Left colon (tissue), 2 donors: ENCODE measurements at regions not wholly inside any gene's neighbourhood (a gene's known extent, or its start where the extent isn't known, plus 50 kb on each side); places are given as distances from the start of the nearest gene placed in this dataset.
"Not testable (repeated sequence)": the region's sequence is repeated elsewhere in the genome, so short reads cannot be mapped to it uniquely, and the experiment has no call there.

Source experiments
- ATAC-seq: fragments of 200-7000 bp; cut with Tn5 transposase; one replicate; pipeline ENCODE4 v1.9.1; 2020; ENCODE audit warnings: mild to moderate bottlenecking, moderate library complexity
- DNase-seq, 2 donors: peaks; one replicate each; pipeline ENCODE4 v3.0.0-alpha.2; 2020
- intact Hi-C, 2 donors: fragments of 100-400 bp; cut with DNase I in 1 of 2; cut with micrococcal nuclease in 1 of 2; formaldehyde crosslinking; loops; one replicate each; pipeline versions ENCODE4 v1.11.2 to v1.14.0; 2022; cut with DNase I, micrococcal nuclease
- donor health status: DM: no; HTN: no; CAD: no.
- donor health status: DM: yes; HTN: yes; CAD: no.

DNA sequence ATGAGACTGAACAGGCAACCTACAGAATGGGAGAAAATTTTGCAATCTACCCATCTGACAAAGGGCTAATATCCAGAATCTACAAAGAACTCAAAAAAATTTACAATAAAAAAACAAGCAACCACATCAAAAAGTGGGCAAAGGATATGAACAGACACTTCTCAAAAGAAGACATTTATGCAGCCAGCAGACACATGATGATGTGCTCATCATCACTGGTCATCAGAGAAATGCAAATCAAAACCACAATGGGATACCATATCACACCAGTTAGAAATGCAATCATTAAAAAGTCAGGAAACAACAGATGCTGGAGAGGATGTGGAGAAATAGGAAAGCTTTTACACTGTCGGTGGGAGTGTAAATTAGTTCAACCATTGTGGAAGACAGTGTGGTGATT, 51.7 kb upstream of the PAXBP1 start:
- intact Hi-C loops, ATAC-seq: not testable (repeated sequence)

DNA sequence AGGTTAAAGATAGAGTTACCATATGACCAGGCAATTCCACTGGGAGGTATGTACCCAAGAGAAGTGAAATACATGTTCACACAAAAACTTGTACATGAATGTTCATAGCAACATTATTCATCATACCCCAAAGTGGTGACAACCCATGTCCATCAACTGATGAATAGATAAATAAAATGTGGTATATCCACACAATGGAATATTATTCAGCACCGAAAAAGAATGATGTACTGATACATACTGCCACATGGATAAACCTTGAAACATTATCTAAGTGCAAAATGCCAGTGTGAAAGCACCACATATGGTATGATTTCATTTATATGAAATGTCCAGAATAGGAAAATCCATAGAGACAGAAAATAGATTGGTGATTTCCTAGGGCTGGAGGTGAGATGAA, 53.4 kb upstream of the PAXBP1 start:
- ATAC-seq (no peak), DNase-seq (no peak)
- intact Hi-C loops: no loop called here

More for the DNA sequence above, 51.7 kb upstream of the PAXBP1 start:
- DNase-seq: not testable (repeated sequence)

DNA sequence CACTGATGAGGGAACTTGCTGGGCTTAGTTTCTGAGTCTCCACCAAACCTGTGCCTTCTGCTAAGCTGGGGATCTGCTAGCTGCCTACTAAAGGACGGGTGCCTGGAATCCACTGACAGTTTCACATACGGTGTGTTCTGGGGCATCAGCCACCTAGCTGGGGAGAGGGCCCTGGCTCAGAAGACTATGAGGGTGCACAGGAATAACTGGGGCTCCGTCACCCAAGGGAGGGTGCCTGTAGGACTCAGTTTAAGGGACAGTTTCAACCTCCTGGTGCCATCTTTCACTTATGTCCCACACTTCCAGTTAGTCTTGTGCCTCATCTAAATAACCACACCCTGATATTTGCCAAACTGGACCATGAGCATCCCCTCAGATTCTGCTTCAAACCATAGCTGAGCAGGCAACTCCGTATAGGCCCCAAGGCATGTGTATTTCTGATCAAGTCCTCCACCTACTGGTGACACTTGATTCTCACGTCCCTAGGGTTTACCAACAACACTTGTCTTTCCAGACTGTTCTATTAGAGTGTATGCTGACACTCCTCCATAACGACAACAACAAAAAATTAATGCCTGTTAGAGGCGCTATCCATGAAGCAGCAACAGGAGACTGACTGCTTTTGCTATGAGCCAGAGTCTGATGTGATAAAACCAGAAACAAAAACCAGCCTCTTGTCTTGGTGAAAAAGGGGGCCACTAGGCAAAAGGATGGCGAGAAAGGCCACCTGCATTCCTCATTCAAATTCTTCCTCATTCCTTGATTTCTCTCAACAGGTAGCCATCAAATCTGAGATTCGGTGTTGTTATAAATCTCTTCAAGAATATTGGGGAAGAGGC, 55.0 kb upstream of the PAXBP1 start:
- ATAC-seq (peak; percentile 100), DNase-seq (peak; percentile 26 to 41)
- intact Hi-C loops: no loop called here

DNA sequence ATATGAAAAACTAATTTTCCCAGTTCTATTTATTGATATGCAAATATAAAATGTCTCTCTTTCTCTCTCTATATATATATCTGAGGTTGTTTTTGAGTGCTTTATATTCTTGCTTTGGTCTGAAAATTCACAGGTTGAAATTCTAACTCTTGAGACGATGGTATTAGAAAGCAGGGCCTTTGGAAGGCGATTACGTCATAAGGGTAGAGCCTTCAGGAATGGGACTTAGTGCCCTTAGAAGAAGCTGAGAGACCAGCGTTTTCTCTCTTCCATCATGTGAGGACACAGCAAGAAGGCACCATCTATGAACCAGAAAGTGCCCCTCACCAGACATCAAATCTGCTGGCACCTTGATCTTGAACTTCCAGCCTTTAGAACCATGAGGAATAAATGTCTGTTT, 57.4 kb upstream of the PAXBP1 start:
- no peak for DNase-seq
- intact Hi-C loops: no loop called here

DNA sequence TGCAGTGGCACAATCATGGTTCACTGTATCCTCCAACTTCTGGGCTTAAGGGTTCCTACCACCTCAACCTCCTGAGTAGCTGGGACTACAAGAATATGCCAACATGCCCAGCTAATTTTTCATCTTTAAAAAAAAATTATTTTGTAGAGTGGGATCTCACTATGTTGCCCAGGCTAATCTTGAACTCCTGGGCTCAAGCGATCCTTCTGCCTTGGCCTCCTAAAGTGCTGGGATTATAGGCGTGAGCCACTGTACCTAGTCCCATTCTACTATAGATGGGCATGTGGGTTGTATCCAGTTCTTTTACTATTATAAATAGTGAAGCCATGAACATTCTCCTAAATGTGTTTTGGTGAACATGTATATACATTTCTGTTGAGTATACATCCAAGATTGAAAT, 57.9 kb upstream of the PAXBP1 start:
- intact Hi-C loops: no loop called here
- no peak for ATAC-seq
- no peak for DNase-seq

More for the DNA sequence above, 57.4 kb upstream of the PAXBP1 start:
- ATAC-seq: no peak

DNA sequence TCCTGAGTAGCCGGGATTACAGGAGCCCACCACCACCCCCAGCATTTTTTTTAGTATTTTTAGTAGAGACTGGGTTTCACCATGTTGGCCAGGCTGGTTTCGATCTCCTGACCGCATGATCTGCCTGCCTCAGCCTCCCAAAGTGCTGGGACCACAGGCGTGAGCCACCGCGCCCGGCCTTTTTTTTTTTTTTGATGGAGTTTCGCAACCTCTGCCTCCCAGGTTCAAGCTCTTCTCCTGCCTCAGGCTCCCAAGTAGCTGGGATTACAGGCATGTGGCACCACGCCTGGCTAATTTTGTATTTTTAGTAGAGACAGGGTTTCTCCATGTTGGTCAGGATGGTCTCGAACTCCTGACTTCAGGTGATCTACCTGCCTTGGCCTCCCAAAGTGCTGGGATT, 60.2 kb upstream of the PAXBP1 start:
- not testable (repeated sequence) for ATAC-seq, DNase-seq
- intact Hi-C loops: loop anchor here in 1 of 2 donors (10.0 kb wide), 1 partner anchor 363 kb away; no protein-coding TSS in a partner anchor

DNA sequence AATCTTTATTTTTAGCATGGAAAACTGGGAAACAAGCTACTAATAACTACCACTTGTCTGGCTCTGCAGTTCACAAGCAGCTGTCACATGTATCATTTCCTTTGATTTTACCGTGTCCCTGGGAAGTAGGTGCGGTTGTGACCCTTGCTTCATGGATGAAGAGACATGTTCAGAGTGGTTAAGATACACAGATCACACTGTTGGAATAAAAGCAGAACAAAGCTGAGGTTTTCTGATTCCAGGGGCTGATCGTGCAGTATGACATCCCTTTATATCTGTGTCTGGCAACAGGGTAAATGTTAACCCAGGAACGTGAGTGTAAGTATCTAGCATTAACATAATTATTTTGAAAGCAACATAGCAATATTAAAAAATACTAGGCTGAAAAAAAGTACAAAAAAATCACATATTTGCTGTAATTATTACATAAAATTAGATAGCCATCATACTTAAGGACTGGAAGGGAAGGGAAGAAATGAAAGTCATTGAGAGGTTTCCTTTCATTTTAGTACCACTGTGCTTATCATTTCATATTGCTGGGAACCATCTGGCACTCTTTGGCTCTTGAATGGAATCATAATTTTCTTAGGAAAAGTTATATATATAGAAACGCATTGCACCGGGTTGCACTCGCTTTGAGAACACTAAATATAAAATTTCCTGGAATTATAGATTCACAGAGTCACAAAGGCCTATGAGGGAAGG, 62.8 kb upstream of the PAXBP1 start:
- intact Hi-C loops: loop anchor here in 1 of 2 donors (10.0 kb wide), 1 partner anchor 360 kb away; no protein-coding TSS in a partner anchor
- no peak for DNase-seq
- no peak for ATAC-seq

DNA sequence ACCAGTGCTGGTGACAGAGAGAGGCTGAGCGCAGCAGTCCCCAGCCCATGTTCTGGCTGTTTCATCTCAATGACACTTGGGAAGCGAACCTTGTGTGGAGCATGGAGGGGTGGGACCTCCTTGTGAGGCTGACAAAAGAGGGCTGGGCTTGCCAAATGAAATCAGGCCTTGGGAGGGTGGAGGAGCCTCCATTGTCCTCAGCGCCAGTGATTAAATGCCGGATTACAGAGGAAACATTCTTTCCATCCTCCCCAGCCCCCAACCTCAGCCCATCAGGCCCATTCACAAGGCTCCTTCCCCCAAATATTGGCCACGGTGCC, 63.3 kb upstream of the PAXBP1 start:
- ATAC-seq (no peak), DNase-seq (no peak)
- intact Hi-C loops: loop anchor here in 1 of 2 donors (10.0 kb wide), 1 partner anchor 360 kb away; no protein-coding TSS in a partner anchor

DNA sequence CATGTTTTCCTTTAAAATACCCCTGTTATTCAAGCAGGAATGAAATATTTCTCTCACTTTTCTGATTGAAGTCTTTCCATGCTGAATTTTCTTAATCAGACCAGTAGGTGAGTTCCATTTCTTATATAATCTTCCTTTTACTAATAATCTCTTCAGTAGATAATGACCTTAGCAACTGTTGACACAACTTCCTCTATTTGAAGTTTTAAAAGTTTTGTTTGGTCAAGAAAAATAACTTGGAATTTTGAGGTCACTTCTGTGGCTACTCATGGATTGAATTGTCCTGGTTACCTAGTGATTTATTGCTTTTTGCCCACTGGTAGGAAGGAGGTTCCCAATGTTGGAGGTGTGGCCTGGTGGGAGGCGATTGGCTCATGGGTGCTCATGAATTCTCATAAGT, 70.6 kb upstream of the PAXBP1 start:
- no peak for DNase-seq
- ATAC-seq: no peak
- intact Hi-C loops: no loop called here

DNA sequence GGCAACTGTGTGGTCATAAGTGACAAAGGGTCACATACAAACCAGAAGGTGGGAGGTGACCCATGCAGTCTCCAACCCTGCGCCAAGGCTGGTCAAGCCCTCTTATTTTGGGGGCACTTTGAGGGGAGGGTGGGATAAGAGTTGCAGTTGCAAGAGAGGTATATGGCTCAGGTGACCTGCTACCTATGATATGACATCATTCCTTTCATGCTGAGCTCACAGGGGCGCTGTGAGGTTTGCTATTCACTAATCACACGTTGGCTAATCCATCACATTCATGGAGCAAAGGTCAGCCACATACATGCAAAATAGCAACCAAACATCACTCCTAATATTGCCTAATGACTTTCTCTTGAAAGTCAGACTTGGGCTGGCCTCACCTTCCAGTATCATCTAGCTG, 72.0 kb upstream of the PAXBP1 start:
- ATAC-seq (no peak), DNase-seq (no peak)
- intact Hi-C loops: no loop called here

DNA sequence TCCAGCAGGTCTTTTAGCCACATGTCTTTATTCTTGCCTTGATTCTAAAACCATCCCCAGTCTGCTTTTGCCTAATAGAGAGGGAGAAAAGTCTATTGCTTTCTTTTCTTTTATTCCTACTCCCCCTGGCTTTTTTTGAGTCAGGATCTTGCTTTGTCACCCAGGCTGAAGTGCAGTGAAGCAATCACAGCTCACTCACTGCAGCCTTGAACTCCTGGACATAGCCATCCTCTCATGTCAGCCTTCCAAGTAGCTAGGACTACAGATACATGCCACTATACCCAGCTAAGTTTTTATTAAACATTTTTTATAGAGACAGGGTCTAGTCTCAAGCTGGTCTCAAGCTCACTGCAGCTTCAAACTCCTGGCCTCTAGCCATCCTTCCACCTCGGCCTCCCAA, 72.5 kb upstream of the PAXBP1 start:
- DNase-seq (no peak), ATAC-seq (no peak)
- intact Hi-C loops: no loop called here

DNA sequence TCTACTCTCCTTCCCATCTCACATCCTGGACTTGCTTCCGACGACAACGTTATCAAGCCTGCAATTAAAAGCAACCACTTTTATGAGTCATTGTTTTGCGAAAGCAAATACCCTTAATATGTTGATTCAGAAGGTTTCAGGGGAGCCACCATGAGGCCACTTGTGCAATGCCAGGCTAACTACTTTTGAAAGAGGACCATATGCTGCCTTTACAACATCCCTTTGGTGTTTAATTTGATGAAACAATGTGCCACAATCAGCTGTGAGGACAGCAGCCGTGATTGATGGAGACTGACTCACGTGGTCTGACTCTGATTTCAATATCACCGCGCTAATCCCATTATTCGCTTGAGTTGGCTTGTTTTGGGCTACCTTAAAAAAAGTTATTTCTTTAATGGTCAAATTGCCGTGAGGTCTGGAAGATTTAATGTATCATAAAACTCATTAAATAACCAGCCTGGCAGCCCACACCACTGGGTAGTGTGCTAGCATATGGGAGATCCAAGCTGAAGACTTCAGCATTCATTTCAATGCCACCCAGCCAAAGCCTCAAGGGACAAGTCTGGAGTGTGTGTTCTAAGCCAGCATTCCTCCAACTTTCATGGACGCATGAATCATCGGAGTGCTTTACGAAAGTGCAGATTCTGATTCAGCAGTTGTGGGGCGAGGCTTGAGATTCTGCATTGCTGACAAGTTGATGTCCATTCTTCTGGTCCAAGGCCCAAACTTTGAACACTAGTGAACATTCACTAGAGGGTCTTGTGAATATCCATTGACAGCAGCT, 73.3 kb upstream of the PAXBP1 start:
- DNase-seq: no peak
- no peak for ATAC-seq
- intact Hi-C loops: no loop called here

DNA sequence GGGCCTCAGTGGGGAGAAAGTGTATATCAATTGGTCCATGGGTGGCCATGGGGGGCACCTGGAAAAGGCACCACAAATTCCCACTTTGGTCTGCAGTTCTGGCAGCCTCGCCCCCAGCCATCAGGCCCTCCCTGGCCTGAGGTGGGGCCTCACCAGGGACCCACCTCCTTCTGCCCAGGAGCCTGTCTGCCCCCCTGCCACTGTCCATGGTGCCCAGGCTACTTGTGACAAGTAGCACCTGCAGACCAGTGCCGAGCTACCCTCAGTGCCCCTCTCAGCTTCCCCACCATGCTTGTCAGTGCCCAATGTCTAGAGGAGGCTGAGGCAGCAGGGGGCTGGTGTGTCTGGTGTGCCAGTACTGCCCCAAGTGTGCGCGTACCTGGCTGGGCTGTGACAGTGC, 87.1 kb upstream of the PAXBP1 start:
- ATAC-seq (no peak), DNase-seq (no peak)
- intact Hi-C loops: no loop called here

DNA sequence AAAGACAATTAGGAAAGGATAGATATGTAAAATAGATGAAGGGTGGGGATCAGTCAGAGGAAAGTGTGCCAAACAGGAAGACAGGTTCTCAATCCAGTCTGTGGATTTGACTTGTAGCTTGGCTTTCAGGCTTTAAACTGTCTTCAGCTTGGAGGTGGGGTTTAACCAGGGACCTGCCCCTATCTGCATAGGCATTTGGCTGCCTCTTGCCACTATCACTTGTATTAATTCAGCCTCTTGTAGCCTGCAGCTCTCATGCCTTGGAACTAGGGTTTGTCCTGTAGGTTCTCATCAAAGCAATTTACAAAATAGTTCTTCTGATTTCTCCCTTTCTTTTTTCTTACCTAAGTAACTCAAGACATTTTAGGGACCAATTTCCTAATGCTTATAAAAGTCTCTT, 88.8 kb upstream of the PAXBP1 start:
- intact Hi-C loops: no loop called here
- no peak for ATAC-seq
- DNase-seq: no peak

DNA sequence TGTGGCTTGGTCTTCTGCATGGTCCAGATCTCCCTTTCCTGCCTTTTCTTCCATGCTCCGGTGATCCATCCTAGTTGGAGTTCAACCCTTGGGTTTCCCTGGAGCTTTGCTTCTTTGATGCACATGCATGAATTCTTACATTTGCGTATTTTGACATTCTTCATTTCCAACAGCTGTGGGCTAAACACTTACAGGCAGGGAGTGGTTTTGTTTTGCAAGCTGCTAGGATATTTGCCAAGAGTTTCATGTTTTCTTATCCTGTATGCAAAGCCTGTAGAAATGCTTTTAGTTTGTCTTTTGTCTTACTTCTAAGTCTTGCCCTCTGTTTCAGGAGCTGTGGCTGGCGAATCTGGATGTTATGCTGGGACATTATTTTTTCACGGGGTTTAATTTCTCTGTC, 90.3 kb upstream of the PAXBP1 start:
- no peak for DNase-seq
- intact Hi-C loops: no loop called here

DNA sequence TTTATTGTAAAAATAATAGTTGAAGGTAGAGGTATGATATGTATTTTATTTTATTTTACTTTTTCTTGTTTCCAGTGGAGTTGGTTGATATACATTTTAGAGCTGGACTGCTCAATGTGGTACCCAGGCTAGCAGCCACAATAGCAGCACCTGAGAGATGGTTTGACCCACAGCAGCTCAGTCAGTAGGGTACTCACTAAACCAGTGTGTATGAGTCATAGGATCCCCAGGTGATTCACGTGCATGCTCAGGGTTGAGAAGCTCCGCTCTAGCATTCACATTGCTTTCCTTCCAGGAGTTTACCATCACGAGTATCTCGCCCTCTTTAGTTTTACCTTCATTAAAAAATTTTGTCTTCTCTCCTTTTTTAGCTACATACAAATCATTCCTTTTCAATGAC, 96.0 kb upstream of the PAXBP1 start:
- DNase-seq (no peak), ATAC-seq (no peak)
- intact Hi-C loops: no loop called here

More for the DNA sequence above, 90.3 kb upstream of the PAXBP1 start:
- ATAC-seq: no peak

DNA sequence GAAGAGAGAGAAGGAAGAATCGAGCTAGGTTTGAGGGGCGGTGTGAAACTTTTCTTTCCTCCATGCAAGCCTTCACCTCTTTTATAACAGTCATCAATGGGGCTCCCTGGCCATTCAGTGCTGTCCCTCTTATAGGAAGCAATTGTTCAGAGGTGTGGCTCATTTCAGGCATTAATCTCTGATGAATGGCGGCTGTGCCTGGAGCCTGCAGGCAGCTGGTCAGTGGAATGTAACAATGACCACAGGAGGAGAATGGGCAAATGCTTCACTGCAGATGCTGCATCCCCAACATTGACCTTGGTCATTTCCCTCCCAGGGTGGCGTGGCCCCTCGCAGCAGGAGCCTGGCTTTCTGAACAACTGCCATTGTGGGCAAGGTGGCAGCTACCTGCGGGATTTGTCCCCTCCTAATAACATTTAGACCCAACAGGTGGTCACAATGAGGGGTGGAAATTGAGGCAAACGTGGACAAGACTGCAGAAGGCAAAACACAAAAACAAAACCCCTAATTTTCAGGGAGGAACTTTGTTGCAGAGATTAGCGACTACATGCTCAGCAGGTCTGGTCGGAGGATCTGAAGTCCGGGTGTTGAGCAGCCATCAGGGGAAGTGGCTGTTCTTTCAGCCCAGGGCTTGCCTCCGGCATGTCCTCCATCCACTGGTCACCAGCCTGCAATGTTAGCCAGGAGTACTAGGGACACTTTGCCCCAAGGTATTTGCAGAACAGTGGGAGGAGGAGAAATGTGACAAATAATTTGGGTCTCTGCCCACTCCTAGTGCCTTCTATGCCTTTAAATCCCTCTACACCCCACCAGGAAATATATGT, 97.3 kb upstream of the PAXBP1 start:
- no peak for DNase-seq
- intact Hi-C loops: no loop called here
- no peak for ATAC-seq

DNA sequence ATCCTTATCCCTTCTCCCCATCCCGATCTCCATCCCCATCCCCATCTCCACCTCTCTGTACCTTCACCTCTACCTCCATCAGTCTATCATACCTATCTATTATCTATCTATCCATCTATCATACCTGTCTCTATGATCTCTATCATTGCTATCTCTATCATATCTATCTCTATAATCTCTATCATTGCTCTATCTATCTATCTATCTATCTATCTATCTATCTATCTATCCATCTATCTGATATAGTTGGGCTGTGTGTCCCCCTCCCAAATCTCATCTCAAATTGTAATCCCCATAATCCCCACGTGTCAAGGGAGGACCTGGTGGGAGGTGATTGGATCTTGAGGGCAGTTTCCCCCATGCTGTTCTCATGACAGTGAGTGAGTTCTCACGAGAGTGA, 97.9 kb upstream of the PAXBP1 start:
- DNase-seq (no peak), ATAC-seq (no peak)
- intact Hi-C loops: no loop called here

DNA sequence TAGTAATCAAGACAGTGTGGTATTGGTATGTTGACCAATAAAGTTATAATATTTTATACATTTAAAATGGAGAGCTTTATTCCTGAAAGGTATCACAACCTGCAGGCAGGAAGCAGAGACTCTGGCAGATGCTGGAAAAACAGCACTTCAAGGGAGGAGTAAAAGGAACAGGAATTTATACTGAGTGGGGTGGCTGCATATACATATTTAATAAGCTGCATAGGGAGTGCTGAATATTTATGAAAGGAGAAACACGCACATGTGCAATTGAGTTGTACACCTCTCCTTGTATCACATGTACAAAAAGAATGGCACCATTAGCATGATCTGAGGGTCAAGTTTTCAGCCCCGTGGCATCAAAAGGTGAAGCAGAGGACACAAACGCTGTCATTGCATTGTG, 104.9 kb upstream of the PAXBP1 start:
- intact Hi-C loops: no loop called here
- no peak for DNase-seq
- ATAC-seq: no peak
